Fibroblast of lung (primary cell): ENCODE measurements at regions not wholly inside any gene's neighbourhood (a gene's known extent, or its start where the extent isn't known, plus 50 kb on each side); places are given as distances from the start of the nearest gene placed in this dataset.

Experiments used
- CTCF ChIP-seq, 2 donors: IDR thresholded peaks in 1 of 2; conservative IDR thresholded peaks in 1 of 2; 1 replicate in 1 of 2; 2 replicates in 1 of 2; pipeline ENCODE4 v1.5.1; 2011 to 2012; ENCODE audit warnings: low read length in 2 of 2, control low read depth in 1 of 2, inconsistent platforms in 1 of 2, low read depth in 1 of 2, mild to moderate bottlenecking in 1 of 2
- EZH2 ChIP-seq: IDR thresholded peaks from 2 replicates; pipeline ENCODE4 v1.5.1; 2012; ENCODE audit warnings: low read length, control low read depth, mild to moderate bottlenecking; ENCODE audit errors: missing control alignments

DNA sequence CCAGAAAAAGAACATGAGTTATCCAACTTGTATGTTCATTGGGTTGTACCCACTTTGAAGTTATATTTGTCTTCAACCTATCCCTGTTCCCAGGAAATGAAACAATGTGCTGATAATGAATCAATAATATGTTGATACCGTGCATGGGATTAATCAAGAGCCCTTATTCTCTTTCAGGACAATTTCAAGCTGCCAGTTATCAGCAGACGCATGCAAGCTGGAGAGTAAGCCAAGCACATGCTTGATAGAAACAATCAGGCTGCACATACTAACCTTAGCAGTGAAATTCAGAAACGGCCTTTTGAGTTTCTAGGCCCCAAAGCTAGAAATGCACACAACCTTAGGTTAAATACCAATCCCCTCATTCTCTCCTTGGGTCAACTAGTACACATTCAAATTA lies 480.4 kb upstream of the AGTR1 start:
- TF ChIP-seq CTCF (conservative IDR thresholded peaks at IDR 0.05 in 1 of 2, IDR thresholded peaks at IDR 0.05 in 1 of 2; ENCODE audit: low read depth in 1 of 2, low read length in 2 of 2) (no peak), EZH2 (no peak)
